ENCODE measurements at regions not wholly inside any gene's neighbourhood (a gene's known extent, or its start where the extent isn't known, plus 50 kb on each side); places are given as distances from the start of the nearest gene placed in this dataset.
"Not testable (repeated sequence)": the region's sequence is repeated elsewhere in the genome, so short reads cannot be mapped to it uniquely, and the experiment has no call there.

DNA sequence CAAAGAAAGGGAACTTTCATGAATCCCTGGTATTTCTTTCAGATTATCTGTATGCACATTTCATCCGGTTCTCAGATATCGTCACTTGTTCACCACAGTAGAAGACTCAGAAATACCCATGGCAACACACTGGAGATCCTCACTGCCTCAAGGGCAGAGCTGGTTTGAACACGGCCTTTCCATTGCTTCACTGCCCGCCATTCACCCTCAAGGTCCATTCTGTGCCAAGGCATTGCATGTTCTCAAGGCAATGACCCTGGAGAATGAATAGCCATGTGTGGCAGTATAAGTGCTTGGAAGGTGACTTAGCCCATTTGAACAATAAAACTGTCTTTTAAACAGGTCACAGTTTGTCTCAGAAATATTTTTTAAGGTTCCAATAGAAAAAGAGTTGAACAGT lies 606.5 kb downstream of the IPMK start:
- DNase-seq: no peak

DNA sequence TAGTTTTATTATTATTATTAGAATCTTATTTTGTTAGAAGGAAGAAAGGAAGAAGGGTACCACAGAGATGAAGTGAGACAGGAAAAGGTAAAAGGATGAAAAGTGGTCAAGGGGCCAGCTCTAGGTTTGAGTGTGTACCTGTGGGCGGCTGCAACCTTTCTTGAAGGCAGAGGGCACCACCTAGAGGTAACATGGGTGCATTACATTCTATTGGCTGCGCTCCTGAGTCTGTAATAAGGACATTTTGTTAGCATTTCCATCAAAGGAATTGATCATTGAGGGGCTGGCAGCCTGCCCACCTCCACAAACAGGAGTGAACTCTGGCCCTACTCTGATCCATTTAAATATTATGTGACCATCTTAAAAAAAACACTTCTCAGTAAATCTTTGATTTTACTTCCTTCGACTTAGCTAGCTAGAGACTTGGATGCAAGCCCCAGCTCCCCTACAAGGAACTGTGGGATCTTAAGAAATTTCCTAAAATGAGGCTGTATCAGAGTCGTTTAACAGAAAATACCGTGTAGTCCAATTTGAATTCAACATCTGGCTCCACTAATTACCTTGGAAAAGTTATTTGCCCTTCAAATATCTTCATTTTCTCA lies 610.4 kb downstream of the IPMK start:
- peak; percentile 41 to 54 for DNase-seq

DNA sequence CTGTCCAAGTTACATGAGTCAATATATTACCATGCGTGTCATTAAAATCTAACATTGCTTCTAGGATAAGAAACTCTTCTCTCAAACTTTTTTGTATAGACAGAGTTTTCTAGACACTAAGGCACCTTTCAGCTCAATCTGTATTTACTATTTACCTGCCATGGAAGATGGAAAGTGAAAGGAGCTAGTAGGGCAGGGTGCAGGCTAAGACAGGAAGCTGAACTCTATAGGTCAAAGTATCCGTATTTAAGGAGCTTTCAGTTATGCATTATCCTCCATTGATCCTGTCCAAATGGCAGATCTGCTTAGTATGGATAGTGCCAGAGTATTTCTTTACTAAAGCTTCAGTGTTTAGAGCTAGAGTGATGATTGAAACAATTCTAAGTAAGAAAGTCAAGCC lies 612.8 kb downstream of the IPMK start:
- no peak for DNase-seq

DNA sequence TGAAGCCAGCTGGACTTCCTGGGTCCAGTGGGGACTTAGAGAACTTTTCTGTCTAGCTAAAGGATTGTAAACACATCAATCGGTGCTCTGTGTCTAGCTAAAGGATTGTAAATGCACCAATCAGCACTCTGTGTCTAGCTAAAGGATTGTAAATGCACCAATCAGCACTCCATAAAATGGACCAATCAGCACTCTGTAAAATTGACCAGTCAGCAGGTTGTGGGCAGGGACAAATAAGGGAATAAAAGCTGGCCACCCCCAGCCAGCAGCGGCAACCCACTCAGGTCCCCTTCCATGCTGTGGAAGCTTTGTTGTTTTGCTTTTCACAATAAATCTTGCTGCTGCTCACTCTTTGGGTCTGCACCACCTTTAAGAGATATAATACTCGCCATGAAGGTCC lies 622.6 kb downstream of the IPMK start:
- DNase-seq: not testable (repeated sequence)

DNA sequence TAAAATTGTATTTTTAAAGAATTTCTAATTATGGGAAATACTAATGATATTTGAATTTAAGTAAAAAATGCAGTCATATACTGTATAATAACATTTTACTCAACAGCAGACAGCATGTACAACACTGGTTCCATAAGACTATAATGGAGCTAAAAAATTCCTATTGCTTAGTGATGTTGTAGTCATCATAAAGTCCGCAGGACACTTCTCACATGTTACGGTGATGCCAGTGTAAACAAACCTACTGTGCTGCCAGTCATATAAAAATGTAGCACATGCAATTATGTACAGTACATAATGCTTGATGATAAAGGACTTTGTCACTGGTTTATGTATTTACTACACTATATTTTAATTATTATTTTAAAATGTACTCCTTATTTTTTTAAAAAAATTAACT lies 629.3 kb downstream of the IPMK start:
- DNase-seq: no peak

DNA sequence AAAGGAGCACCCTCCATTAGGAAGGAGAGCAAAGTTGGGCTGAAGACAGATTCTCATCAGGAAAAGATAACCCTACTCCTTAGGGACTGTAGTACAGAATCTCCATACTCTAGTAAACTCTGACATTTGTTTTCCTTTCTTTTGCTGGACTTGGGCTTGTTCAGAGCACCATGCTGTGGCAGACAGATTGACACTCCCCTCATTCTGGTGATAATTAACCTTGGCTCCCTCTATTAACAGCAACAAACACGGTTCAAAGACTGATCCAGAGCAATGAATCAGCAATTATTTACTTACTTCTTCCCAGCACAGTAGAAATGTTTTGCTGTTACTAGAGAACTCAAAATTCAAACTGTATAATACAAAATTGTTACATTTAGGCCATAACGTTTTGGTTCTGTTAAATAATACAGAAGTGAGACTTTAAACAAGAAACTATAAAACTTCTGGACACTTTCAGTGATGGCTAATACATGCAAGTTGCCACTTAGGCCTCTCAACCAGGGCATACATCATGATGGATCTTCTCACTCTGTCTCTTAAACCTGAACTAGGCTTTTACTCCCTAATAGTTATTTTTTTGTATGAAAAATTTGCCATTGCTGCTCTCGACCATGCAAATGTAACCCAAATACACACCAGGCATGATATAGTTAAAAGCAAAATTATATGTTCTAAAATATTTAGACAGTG lies 639.0 kb downstream of the IPMK start:
- DNase-seq: no peak

DNA sequence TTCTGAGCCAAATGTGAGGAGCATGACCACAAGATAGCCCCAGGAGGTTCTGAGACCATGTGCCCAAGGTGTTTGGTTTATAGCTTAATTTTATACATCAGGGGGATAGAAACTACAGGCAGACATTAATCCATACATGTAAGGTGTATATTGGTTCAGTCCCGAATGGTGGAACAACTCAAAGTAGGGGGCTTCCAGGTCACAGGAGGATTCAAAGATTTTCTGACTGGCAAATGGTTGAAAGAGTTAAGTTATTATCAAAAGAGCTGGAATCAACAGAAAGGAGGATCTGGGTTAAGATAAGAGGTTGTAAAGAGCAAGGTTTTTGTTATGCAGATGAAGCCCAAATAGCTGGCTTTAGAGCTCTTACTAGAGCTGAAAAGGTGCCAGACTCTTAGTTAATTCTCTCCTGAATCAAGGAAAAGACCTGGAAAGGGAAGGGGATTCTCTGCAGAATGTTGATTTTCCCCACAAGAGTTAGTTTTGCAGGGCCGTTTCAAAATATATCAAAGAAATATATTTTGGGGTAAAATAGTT lies 640.0 kb downstream of the IPMK start:
- DNase-seq: no peak

DNA sequence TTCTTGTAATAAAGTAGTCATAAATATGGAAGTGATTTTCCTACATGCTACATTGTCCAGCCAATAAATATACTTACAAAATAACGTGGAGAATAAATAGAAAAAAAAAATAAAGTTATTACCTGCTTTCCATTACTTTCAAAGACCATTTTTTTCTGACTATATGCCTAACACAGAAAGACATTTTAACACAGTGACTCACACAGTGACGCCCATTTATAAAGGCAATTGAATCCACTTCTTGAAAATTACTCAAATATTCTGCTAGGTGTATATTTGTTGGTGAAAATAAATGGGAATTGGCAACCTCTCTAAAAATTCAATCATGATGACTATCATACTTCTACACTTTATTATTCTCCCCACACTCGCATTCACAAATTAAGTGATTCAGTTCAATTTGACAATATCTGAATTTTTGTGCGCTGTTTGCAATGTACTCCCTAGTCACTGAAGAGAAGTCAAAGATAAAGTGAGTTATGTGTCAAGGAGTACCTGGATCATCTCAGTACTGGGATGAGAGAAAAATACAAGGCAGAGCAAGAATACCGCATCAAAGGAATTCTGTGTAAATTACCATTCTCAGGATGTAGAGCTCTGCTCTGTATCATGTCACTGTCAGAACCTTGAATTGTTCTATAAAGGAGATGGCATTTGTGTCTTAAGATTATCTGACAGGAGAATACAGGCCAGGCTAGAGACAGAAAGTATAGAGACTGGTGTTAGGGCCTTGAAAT lies 642.7 kb downstream of the IPMK start:
- no peak for DNase-seq

DNA sequence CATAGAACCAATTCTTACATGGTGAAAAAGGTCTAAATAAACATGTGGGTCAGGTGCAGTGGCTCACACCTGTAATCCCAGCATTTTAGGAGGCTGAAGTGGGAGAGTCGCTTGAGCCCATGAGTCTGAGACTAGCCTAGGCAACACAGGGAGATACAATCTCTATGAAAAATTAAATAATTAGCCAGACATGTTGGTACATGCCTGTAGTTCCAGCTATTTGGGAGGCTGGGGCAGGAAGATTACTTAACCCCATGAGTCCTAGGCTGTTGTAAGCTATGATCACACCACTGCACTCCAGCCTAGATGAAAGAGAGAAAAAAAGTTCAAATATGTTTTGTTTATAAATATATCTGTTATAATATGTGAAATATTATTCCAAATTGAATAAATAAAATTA lies 643.6 kb downstream of the IPMK start:
- DNase-seq: no peak

DNA sequence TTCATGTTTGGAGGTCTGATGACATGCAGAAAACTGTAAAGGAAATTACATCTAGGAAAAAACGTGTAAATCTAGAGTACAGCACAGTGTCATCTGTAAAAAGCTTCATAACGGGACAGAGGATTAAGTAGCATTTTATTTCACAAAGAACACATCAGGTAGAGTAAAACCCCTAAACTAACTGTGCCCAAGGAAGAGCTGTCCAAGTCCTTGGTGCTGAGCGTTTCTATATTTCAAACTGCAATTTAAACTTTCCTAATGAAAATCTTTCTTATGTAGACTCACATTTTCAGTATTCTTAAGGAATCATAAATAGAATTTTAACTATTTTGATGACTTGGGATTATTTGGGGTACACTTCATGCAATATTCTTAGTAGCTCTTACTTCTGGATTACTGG lies 646.2 kb downstream of the IPMK start:
- no peak for DNase-seq

DNA sequence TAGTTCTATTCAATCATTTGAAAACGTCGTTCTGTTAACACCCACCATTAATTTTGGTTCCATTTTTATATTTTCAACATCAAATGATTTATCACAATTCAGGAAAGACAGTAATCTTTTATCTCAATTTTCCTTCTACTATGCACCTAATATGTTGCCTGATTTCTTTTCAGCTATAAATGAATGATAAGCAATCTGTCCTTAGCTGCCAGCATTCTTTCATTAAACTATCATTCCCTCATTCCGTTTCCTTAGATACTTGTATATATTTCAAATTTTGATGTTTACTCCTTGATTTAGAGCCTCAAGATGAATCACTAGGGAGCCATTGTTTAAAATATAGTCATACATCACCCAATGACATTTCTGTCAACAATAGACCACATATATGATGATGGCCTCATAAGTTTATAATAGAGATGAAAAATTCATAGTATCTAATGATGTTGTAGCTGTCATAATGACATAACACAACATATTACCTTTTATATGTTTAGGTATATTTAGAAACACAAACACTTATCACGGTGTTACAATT lies 661.7 kb downstream of the IPMK start:
- no peak for DNase-seq

DNA sequence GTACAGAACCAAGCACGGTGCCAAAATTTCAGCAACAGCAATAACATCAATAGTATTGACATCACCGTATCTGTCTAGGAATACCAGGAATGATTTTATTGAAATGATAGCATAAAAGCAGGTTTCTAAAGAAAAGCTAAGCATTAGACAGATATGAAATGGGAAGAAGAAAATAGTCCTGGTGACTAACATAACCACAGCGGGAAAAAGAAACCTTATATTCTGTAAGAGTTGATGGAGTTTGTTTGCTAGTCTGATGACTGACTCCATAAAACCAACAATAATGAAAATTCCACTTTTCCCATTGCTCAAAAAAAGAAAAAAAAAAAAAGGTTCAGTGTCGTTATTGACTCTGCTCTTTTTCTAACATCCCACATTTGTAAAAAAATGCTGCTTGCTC lies 668.3 kb downstream of the IPMK start:
- DNase-seq: no peak

DNA sequence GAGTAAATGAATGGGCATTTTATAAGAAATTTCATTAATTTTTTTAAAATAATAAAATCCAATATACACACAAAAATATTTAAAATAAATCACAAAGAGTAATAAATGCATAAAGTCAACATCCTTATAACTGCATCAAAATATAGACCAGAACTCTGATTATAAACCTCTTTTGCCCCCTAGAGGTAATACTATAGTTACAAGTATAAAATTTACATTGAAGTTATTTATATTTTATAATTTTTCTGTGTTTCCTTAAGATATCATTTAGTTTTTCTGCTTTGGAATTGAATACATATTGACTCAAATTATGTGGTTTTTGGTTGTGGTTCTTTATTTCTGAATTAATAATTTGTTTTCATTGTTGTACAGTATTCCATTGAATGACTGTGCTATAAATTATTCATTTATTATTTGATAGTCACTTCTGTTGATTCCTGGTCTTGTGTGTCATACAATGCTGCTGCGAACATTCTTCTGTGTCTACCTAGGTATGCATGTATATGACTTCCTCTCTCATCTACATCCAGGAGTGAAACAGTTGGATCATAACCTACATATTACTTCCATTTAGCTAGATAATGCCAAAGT lies 673.6 kb downstream of the IPMK start:
- DNase-seq: no peak

DNA sequence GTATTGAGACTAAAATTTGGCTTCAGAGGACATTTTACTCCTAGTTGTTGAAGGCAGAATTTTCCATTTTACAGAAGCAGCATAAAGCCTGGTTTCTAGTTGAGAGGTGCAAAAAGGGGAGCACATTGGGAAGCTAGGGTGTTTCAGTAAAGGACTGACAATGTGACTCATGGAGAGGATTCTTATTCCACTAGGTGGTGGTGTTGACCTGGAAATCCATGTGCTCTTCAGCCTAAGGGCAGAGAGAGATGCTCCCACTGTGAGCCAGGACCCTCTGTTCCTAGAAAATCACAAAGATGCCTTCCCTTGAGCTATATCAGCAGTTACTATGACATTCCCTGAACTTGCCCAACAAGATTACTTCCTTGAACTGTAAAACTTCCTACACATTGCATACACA lies 687.8 kb downstream of the IPMK start:
- peak; percentile 5 to 37 for DNase-seq

DNA sequence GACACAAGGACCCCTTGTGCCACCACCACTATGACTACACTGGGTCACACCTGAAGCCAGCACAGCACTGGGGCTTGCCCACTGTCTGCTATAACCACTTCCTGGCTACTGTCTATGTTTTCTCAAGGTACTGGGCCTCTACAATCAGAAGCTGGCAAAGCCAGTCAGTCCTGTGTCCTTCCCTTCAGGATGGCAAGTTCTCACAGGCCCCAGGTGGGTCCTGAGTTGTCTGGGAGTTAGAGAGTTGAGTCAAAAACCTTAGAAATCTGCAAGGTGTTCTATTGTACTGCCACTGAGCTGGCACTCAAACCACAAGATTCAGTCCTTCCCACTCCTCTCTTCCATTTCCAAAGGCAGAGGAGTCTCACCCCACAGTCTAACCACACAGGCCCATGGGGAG lies 705.5 kb downstream of the IPMK start:
- no peak for DNase-seq

DNA sequence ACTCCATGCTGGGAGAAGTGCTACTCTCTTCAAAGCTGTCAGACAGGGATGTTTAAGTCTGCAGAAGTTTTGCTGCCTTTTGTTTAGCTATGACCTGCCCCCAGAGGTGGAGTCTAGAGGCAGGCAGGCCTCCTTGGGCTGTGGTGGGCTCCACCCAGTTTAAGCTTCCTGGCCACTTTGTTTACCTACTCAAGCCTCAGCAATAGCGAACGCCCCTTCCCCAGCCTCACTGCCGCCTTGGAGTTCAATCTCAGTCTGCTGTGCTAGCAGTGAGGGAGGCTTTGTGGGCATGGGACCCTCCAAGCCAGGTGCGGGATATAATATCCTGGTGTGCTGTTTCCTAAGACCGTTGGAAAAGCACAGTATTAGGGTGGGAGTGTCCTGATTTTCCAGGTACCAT lies 715.9 kb downstream of the IPMK start:
- not testable (repeated sequence) for DNase-seq

DNA sequence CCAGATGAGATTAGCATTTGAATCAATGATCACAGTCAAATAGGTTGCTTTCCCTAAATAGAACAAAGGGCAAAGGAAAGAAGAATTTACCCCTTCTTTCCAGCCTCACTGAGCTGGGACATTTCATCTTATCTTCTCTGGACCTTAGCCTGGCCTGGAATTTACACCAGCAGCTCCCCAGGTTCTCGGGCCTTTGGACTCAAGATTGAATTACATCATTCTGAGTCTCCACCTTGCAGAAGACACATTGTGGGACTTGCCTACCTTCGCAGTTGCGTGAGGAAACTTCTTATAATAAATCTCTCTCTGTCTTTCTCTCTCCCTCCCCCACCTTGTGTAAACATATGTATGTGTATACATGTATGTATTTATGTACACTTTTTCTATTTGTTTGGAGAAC lies 732.4 kb downstream of the IPMK start:
- no peak for DNase-seq

DNA sequence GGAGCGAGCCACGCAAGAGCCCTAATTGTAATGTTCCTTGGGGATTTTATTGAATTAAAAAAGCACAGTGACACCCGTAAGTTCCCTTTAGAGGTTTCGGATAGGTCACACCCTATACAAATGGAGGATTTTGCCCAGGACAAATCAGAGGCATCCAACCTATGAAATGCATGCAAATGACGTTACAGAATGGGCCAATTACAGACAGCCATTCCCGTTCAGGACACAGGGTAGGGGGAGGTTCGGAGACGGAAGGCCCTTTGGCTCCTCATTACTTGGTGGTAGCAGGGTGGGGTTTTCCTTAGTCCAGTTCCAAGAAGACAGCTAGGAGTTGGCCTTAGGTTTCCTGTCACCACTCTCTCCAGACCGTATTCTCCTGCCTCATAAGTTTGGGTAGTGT lies 754.1 kb downstream of the IPMK start:
- DNase-seq: no peak

DNA sequence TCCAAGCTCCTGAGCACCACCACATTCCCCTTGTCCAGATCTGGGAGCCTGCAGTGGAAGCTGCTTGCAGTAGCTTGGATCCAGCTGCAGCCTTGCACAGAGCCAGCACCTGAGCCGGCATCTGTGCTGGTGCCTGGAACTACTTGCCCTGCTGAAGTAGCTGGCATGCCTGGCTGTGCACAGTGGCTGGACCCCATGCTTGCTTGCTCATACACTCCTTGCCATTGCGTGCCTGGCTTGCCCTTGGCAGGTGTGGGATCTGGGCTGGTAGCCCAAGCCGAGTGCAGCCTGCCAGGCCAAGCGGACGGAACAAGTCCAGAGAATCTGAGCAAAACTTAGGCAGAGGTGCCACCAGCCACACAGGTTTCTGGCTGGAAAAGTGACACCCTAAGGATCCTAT lies 759.9 kb downstream of the IPMK start:
- no peak for DNase-seq

DNA sequence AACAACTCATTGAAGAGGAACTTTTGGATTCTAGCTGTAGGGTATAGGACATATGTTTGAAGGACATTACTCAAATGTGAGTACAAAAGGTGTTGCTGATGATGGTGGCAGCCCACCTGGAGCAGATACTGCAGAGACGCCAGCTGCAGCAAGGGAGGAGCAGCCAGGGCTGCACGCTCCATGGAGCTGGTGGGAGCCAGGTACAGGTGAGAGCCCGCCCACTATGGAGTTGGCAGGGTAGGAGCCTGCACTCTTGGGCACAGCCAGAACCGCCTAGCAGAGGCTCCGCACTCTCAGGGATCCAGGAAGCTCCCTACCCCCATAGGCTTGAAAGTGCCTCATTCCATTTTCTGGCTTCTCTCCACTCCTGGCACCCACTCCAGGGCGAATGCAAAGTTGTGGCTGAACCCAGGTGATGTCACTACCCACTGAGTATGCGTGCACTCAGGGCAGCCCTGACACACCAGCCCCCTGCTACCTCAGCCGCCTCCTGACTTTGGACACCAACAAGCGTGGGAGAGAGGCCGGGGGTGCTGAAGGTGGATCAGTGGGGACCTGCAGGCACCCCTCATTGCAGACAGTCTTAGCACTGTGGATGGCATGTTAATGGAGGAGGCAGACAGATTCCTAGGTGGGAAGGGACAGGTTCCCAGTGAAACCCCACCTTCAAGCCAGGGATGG lies 761.1 kb downstream of the IPMK start:
- no peak for DNase-seq

DNA sequence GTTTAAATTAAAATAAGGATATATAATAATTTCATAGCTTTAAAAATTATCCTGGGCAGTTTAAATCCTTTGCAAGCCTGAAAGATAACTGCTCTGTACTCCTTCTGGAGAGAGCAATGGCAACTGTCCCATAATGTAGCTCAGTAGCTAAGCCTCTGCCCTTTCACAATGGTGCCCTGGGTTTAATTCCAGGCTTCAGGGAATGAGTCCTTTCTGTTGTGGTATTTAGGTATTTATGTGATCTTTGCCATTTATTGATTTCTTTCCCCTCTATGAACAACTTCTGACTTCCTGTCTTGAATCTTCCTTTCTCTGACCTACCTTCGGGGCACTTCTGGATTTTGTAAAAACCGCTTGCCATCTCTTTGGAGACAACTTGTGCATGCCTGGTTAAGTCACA lies 773.2 kb downstream of the IPMK start:
- no peak for DNase-seq

DNA sequence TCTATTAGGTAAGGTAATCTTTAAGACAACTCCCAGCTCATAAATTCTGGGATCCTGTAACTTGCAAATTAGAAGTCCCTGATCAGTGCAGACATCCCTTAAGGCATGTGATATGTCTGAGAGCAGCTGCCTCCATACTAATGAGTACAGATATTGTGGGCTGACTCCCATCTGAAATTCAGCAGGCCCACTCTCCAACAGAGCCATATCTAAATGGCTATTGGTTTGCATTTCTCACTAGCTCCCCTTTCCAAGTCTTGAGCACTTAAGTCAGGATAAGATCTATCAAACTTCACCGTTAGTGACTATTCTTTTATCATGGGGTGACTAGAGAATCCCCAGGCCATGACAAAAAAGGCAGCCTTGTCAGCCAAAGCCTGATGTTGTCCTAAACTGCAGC lies 785.4 kb downstream of the IPMK start:
- no peak for DNase-seq

Measured in NCI-H2081 (cell line).